Osteocyte (in vitro differentiated cells): ENCODE measurements at regions not wholly inside any gene's neighbourhood (a gene's known extent, or its start where the extent isn't known, plus 50 kb on each side); places are given as distances from the start of the nearest gene placed in this dataset.

Experiments
- DNase-seq: peaks from one replicate; pipeline ENCODE4 v3.0.0; 2021; ENCODE audit warnings: mixed read lengths; ENCODE audit not compliant: unreplicated experiment; ENCODE audit errors: extremely low spot score
- H3K27ac Mint-ChIP-seq: one replicate; pipeline ENCODE4 v1.8.0; 2021; ENCODE audit warnings: mild to moderate bottlenecking, mixed read lengths; ENCODE audit not compliant: unreplicated experiment
- H3K27me3 Mint-ChIP-seq: one replicate; pipeline ENCODE4 v1.8.0; 2021; ENCODE audit warnings: mixed read lengths; ENCODE audit not compliant: unreplicated experiment
- H3K36me3 Mint-ChIP-seq: one replicate; pipeline ENCODE4 v1.8.0; 2021; ENCODE audit warnings: mixed read lengths; ENCODE audit not compliant: unreplicated experiment
- H3K4me1 Mint-ChIP-seq: one replicate; pipeline ENCODE4 v1.8.0; 2021; ENCODE audit warnings: mixed read lengths; ENCODE audit not compliant: unreplicated experiment
- H3K4me3 Mint-ChIP-seq: one replicate; pipeline ENCODE4 v1.8.0; 2021; ENCODE audit warnings: mild to moderate bottlenecking, moderate library complexity, mixed read lengths; ENCODE audit not compliant: unreplicated experiment
- H3K9me3 Mint-ChIP-seq: one replicate; pipeline ENCODE4 v1.8.0; 2021; ENCODE audit warnings: mixed read lengths; ENCODE audit not compliant: unreplicated experiment
- CTCF ChIP-seq: fragments of 200-600 bp; sonication (generic); IDR thresholded peaks from 2 replicates; pipeline ENCODE4 v1.5.0; 2021; ENCODE audit warnings: antibody characterized with exemption, mild to moderate bottlenecking, moderate library complexity

- TF ChIP-seq CTCF = no peak
- Mint-ChIP-seq H3K27me3 (peaks cover 28% of the 10 kb centered on the region), H3K27ac (no peak overlapping the region), H3K4me3 (no peak overlapping the region), H3K4me1 (no peaks in the 10 kb centered on the region), H3K36me3 (no peaks in the 10 kb centered on the region), H3K9me3 (no peaks in the 10 kb centered on the region)
- DNase-seq = no peak
Observed at GRCh38 chr6:6734479-6735465, 146.3 kb downstream of the LY86 start.

GRCh38 chr6:6736791-6737654 is 148.5 kb downstream of the LY86 start:
- no peak for TF ChIP-seq CTCF
- no peak overlapping the region for H3K27ac Mint-ChIP-seq
- no peak for DNase-seq
- H3K36me3 Mint-ChIP-seq = no peaks in the 10 kb centered on the region
- H3K9me3 Mint-ChIP-seq = no peaks in the 10 kb centered on the region
- H3K27me3 Mint-ChIP-seq = peaks cover 28% of the 10 kb centered on the region
- no peak overlapping the region for H3K4me3 Mint-ChIP-seq
- H3K4me1 Mint-ChIP-seq = no peaks in the 10 kb centered on the region

GRCh38 chr6:6737671-6738070 is 149.2 kb downstream of the LY86 start:
- Mint-ChIP-seq H3K36me3 (no peaks in the 10 kb centered on the region), H3K9me3 (no peaks in the 10 kb centered on the region), H3K27ac (no peak overlapping the region), H3K27me3 (peaks cover 28% of the 10 kb centered on the region), H3K4me3 (no peak overlapping the region), H3K4me1 (no peaks in the 10 kb centered on the region)
- DNase-seq = no peak
- TF ChIP-seq CTCF = no peak

- Mint-ChIP-seq H3K9me3 (no peaks in the 10 kb centered on the region), H3K27ac (no peak overlapping the region), H3K4me3 (no peak overlapping the region), H3K27me3 (peaks cover 28% of the 10 kb centered on the region), H3K36me3 (no peaks in the 10 kb centered on the region), H3K4me1 (no peaks in the 10 kb centered on the region)
- TF ChIP-seq CTCF = no peak
- DNase-seq = no peak
Observed at GRCh38 chr6:6738108-6738507, 149.6 kb downstream of the LY86 start.
